RPMI7951 (cell line): ENCODE measurements at regions not wholly inside any gene's neighbourhood (a gene's known extent, or its start where the extent isn't known, plus 50 kb on each side); places are given as distances from the start of the nearest gene placed in this dataset.

ENCODE experiments used
- DNase-seq: peaks from one replicate; pipeline ENCODE4 v3.0.0-alpha.2; 2012; ENCODE audit warnings: low read depth

- no peak for DNase-seq
These were observed 52.8 kb upstream of the FHL2 start for GRCh38 chr2:105451571-105452166.

GRCh38 chr2:105450471-105450870 is 51.6 kb upstream of the FHL2 start:
- DNase-seq: no peak

GRCh38 chr2:105449076-105449475 is 50.2 kb upstream of the FHL2 start:
- DNase-seq: no peak
